HPDE6-E6E7 (cell line): ENCODE measurements at regions not wholly inside any gene's neighbourhood (a gene's known extent, or its start where the extent isn't known, plus 50 kb on each side); places are given as distances from the start of the nearest gene placed in this dataset.
"Not testable (repeated sequence)": the region's sequence is repeated elsewhere in the genome, so short reads cannot be mapped to it uniquely, and the experiment has no call there.

Source experiments
- DNase-seq: peaks from one replicate; pipeline ENCODE4 v3.0.0; 2011; ENCODE audit warnings: missing footprints; ENCODE audit errors: extremely low spot score

GRCh38 chr10:100638969-100639368, 103.2 kb downstream of the HIF1AN start:
- DNase-seq, result not testable (repeated sequence)

GRCh38 chr10:100642295-100642994, 102.9 kb upstream of the PAX2 start:
- no peak for DNase-seq

- DNase-seq, result no peak
These were observed 100.3 kb upstream of the PAX2 start for GRCh38 chr10:100645091-100645490.

- no peak for DNase-seq
These were observed 99.6 kb upstream of the PAX2 start for GRCh38 chr10:100645613-100646392.

GRCh38 chr10:100647928-100648327, 97.5 kb upstream of the PAX2 start:
- no peak for DNase-seq

- no peak for DNase-seq
These were observed 94.7 kb upstream of the PAX2 start for GRCh38 chr10:100650693-100651092.

GRCh38 chr10:100651099-100651498, 94.3 kb upstream of the PAX2 start:
- DNase-seq, result not testable (repeated sequence)

- no peak for DNase-seq
These were observed 93.5 kb upstream of the PAX2 start for GRCh38 chr10:100651916-100652315.

- no peak for DNase-seq
These were observed 92.8 kb upstream of the PAX2 start for GRCh38 chr10:100652406-100653135.

- no peak for DNase-seq
These were observed 92.0 kb upstream of the PAX2 start for GRCh38 chr10:100653238-100653956.

GRCh38 chr10:100653957-100654781, 91.2 kb upstream of the PAX2 start:
- DNase-seq, result no peak

GRCh38 chr10:100654782-100655325, 90.5 kb upstream of the PAX2 start:
- DNase-seq, result no peak

- no peak for DNase-seq
These were observed 90.0 kb upstream of the PAX2 start for GRCh38 chr10:100655326-100655759.

GRCh38 chr10:100655760-100656421, 89.5 kb upstream of the PAX2 start:
- DNase-seq, result no peak

- DNase-seq, result peak; percentile 73
These were observed 88.9 kb upstream of the PAX2 start for GRCh38 chr10:100656454-100656853.

- no peak for DNase-seq
These were observed 87.1 kb upstream of the PAX2 start for GRCh38 chr10:100658269-100658668.

- DNase-seq, result no peak
These were observed 85.9 kb upstream of the PAX2 start for GRCh38 chr10:100659361-100660098.

GRCh38 chr10:100660365-100660764, 85.0 kb upstream of the PAX2 start:
- no peak for DNase-seq

GRCh38 chr10:100660945-100661344, 84.4 kb upstream of the PAX2 start:
- DNase-seq, result no peak
